K562 (cell line): ENCODE measurements at regions not wholly inside any gene's neighbourhood (a gene's known extent, or its start where the extent isn't known, plus 50 kb on each side); places are given as distances from the start of the nearest gene placed in this dataset.

Source experiments
- ATAC-seq: fragments of 200-7000 bp; cut with Tn5 transposase; 3 replicates; pipeline ENCODE4 v1.9.1; 2020; ENCODE audit warnings: moderate library complexity
- BruUV-seq: library from RNA; stranded (reverse); fragments of 400-500 nt; replicated peaks from 2 replicates; lab custom pipeline; 2021; lab: Mats Ljungman, UMichigan
- CTCF ChIA-PET: fragments of 300-600 bp; formaldehyde crosslinking; extraction: SDS; loops from one replicate; lab custom pipeline; 2021; ENCODE audit warnings: low intra/inter-chr PET ratio; lab: Yijun Ruan, JAX
- POLR2A ChIA-PET: fragments of 300-600, 350-650 bp; sonication (Branson Sonifier 250); formaldehyde crosslinking; extraction: SDS; loops from one replicate; lab custom pipeline; 2021; ENCODE audit warnings: antibody characterized with exemption, inconsistent platforms; lab: Yijun Ruan, JAX
- DNase-seq, 4 experiments: peaks; one replicate each; pipeline versions ENCODE4 v3.0.0 to v3.0.0-alpha.2; 2011 to 2018; ENCODE audit warnings: low spot score in 3 of 4, mixed read lengths in 3 of 4; ENCODE audit errors: extremely low read depth in 1 of 4
- FAIRE-seq: peaks from 2 replicates; lab custom pipeline; 2011; peaks lifted over from hg19 to GRCh38; lab: Jason Lieb, UNC
- H2AFZ ChIP-seq: 2 replicates; pipeline ENCODE4 v1.6.0; 2011; ENCODE audit warnings: low read depth, low read length, control low read depth, inconsistent platforms
- H3K27ac ChIP-seq: fragments of 200-600 bp; 3 replicates; pipeline ENCODE4 v1.8.0; 2011; ENCODE audit warnings: low read depth, mild to moderate bottlenecking, control low read depth, inconsistent platforms, low read length, moderate library complexity, mixed read lengths; ENCODE audit errors: extremely low read depth
- H3K27me3 ChIP-seq, 2 experiments: fragments of 300-600 bp in 1 of 2; 2 replicates in 1 of 2; 3 replicates in 1 of 2; pipeline versions ENCODE4 v1.6.0 to v1.8.0; 2011; ENCODE audit warnings: inconsistent platforms in 2 of 2, low read length in 2 of 2, mild to moderate bottlenecking in 1 of 2, mixed read lengths in 1 of 2, moderate library complexity in 1 of 2; ENCODE audit not compliant: control insufficient read depth in 2 of 2, insufficient read depth in 2 of 2
- H3K36me3 ChIP-seq: fragments of 300-600 bp; 3 replicates; pipeline ENCODE4 v1.8.0; 2011; ENCODE audit warnings: mild to moderate bottlenecking, low read length, inconsistent platforms; ENCODE audit not compliant: control insufficient read depth, insufficient read depth
- H3K4me1 ChIP-seq, 2 experiments: fragments of 200-600 bp in 1 of 2; replicated peaks in 1 of 2; 2 replicates in 1 of 2; 3 replicates in 1 of 2; pipeline versions ENCODE4 v1.5.1 to v1.8.0; 2011; ENCODE audit warnings: inconsistent platforms in 2 of 2, low read length in 2 of 2, mild to moderate bottlenecking in 1 of 2, mixed read lengths in 1 of 2, moderate library complexity in 1 of 2; ENCODE audit not compliant: control insufficient read depth in 2 of 2, insufficient read depth in 2 of 2
- H3K4me2 ChIP-seq: 2 replicates; pipeline ENCODE4 v1.6.1; 2011; ENCODE audit warnings: low read length, control low read depth, inconsistent platforms, mixed read lengths; ENCODE audit not compliant: insufficient read depth
- H3K4me3 ChIP-seq: fragments of 200-600 bp; sonication (generic), shearing (Covaris generic); 2 replicates; pipeline ENCODE4 v1.5.1; 2016; ENCODE audit warnings: control low read depth, inconsistent platforms
- H3K79me2 ChIP-seq: fragments of 200-600 bp; 3 replicates; pipeline ENCODE4 v1.8.0; 2011; ENCODE audit warnings: low read length, inconsistent platforms; ENCODE audit not compliant: control insufficient read depth, insufficient read depth
- H3K9ac ChIP-seq, 2 experiments: 2 replicates each; pipeline versions ENCODE4 v1.6.0 to v1.6.1; 2011; ENCODE audit warnings: low read depth in 2 of 2, low read length in 2 of 2, control low read depth in 1 of 2, inconsistent platforms in 1 of 2, mild to moderate bottlenecking in 1 of 2, mixed read lengths in 1 of 2; ENCODE audit not compliant: insufficient read depth in 1 of 2
- H3K9me1 ChIP-seq: one replicate; pipeline ENCODE4 v1.6.0; 2011; ENCODE audit warnings: inconsistent platforms, mild to moderate bottlenecking, low read length, moderate library complexity; ENCODE audit not compliant: control insufficient read depth, insufficient read depth
- H3K9me3 ChIP-seq: replicated peaks from 2 replicates; pipeline ENCODE4 v1.5.1; 2011; ENCODE audit warnings: low read depth, low read length, inconsistent platforms; ENCODE audit not compliant: control insufficient read depth, insufficient read depth
- H4K20me1 ChIP-seq: replicated peaks from 2 replicates; pipeline ENCODE4 v1.6.1; 2011; ENCODE audit warnings: low read length, inconsistent platforms, mixed read lengths; ENCODE audit not compliant: control insufficient read depth, insufficient read depth
- BHLHE40 ChIP-seq: IDR thresholded peaks from 2 replicates; pipeline ENCODE4 v1.6.1; 2011; ENCODE audit warnings: low read length, improper control_type of control experiment
- CHD2 ChIP-seq: IDR thresholded peaks from 2 replicates; pipeline ENCODE4 v1.6.1; 2011; ENCODE audit warnings: low read depth, low read length
- CUX1 ChIP-seq: fragments of 200-800 bp; sonication (Bioruptor generic); IDR thresholded peaks from 2 replicates; pipeline ENCODE4 v1.6.1; 2016; ENCODE audit warnings: missing genetic modification characterization, missing compliant biosample characterization
- JUNB ChIP-seq: fragments of 450-650 bp; formaldehyde crosslinking; conservative IDR thresholded peaks from 2 replicates; pipeline ENCODE4 v1.4.0; 2020; ENCODE audit warnings: mild to moderate bottlenecking
- MTA1 ChIP-seq: fragments of 450-650 bp; IDR thresholded peaks from 2 replicates; pipeline ENCODE4 v1.6.1; 2017; ENCODE audit warnings: borderline replicate concordance
- NFIC ChIP-seq: fragments of 450-650 bp; IDR thresholded peaks from 2 replicates; pipeline ENCODE4 v1.6.1; 2017; ENCODE audit warnings: mild to moderate bottlenecking, inconsistent platforms
- NONO ChIP-seq, 2 experiments: fragments of 200-400 bp in 1 of 2; fragments of 450-650 bp in 1 of 2; formaldehyde crosslinking in 1 of 2; IDR thresholded peaks; 2 replicates each; pipeline ENCODE4 v1.6.1; 2017; ENCODE audit warnings: low read depth in 2 of 2, mild to moderate bottlenecking in 2 of 2, moderate library complexity in 2 of 2, low read length in 1 of 2
- PHB ChIP-seq: fragments of 250-450 bp; sonication (Bioruptor Pico); IDR thresholded peaks from 2 replicates; pipeline ENCODE4 v1.5.0; 2021
- POU5F1 ChIP-seq: fragments of 150-350 bp; IDR thresholded peaks from 2 replicates; pipeline ENCODE4 v1.6.1; 2014; ENCODE audit warnings: borderline replicate concordance, low read length, low read depth, mild to moderate bottlenecking; ENCODE audit not compliant: partially characterized antibody
- RBFOX2 ChIP-seq: fragments of 200-400 bp; formaldehyde crosslinking; IDR thresholded peaks from 2 replicates; pipeline ENCODE4 v1.6.1; 2017; ENCODE audit warnings: low read depth, mild to moderate bottlenecking, low read length, moderate library complexity
- RCOR1 ChIP-seq, 2 experiments: IDR thresholded peaks; 2 replicates each; pipeline ENCODE4 v1.6.1; 2012; ENCODE audit warnings: low read depth in 2 of 2, low read length in 2 of 2, borderline replicate concordance in 1 of 2, improper control_type of control experiment in 1 of 2
- SNIP1 ChIP-seq: fragments of 450-650 bp; IDR thresholded peaks from 2 replicates; pipeline ENCODE4 v1.7.1; 2017; ENCODE audit warnings: low read depth, mild to moderate bottlenecking
- TAF15 ChIP-seq: fragments of 200-400 bp; formaldehyde crosslinking; IDR thresholded peaks from 2 replicates; pipeline ENCODE4 v1.6.1; 2017; ENCODE audit warnings: mild to moderate bottlenecking, low read depth, low read length, moderate library complexity
- ZBTB17 ChIP-seq: fragments of 450-650 bp; formaldehyde crosslinking; IDR thresholded peaks from 2 replicates; pipeline ENCODE4 v1.4.0; 2020; ENCODE audit warnings: mild to moderate bottlenecking
- ZFX ChIP-seq: sonication (generic); formaldehyde crosslinking; IDR thresholded peaks from 2 replicates; pipeline ENCODE4 v1.8.0; 2022; ENCODE audit warnings: mild to moderate bottlenecking, missing genetic modification reagents, moderate library complexity
- ZNF263 ChIP-seq: sonication (generic); formaldehyde crosslinking; IDR thresholded peaks from 2 replicates; pipeline ENCODE4 v1.8.0; 2022; ENCODE audit warnings: mild to moderate bottlenecking, missing genetic modification reagents, borderline replicate concordance
- ZNF324 ChIP-seq: fragments of 250-450 bp; sonication (Bioruptor Pico); IDR thresholded peaks from 2 replicates; pipeline ENCODE4 v1.4.0; 2020; ENCODE audit warnings: mild to moderate bottlenecking
- ZNF76 ChIP-seq: fragments of 250-450 bp; sonication (Bioruptor Pico); IDR thresholded peaks from 2 replicates; pipeline ENCODE4 v1.4.0; 2020; ENCODE audit warnings: mild to moderate bottlenecking, moderate library complexity, borderline replicate concordance
- ZNF778 ChIP-seq: fragments of 450-650 bp; formaldehyde crosslinking; IDR thresholded peaks from 2 replicates; pipeline ENCODE4 v1.4.0; 2020; ENCODE audit warnings: mild to moderate bottlenecking, moderate library complexity
- WGBS: fragments of 100-300 bp; shearing (Covaris generic); methylation state at CpG from one replicate; pipeline ENCODE4 v1.1.6; 2016; ENCODE audit warnings: low coverage, mixed read lengths; ENCODE audit not compliant: insufficient coverage; ENCODE audit errors: missing lambda C conversion rate; 5-methylcytosine and 5-hydroxymethylcytosine counted together
- in situ Hi-C: fragments of 300-500 bp; cut with MboI; formaldehyde crosslinking; loops from 4 replicates; pipeline ENCODE4 v1.15.0; 2018; ENCODE audit warnings: inconsistent platforms, mixed read lengths
- intact Hi-C: fragments of 100-400 bp; cut with micrococcal nuclease; formaldehyde crosslinking; loops from 2 replicates; pipeline ENCODE4 v1.14.2; 2022

GRCh38 chr2:175843625-175844024 lies 158.4 kb downstream of the LNPK start (continued):
- TF ChIP-seq CUX1 (CRISPR knock-in tag) (no peak), ZNF263 (CRISPR knock-in tag) (no peak), SNIP1 (no peak), MTA1 (no peak)

GRCh38 chr2:175842996-175843395 lies 159.1 kb downstream of the LNPK start:
- no peaks in the 10 kb centered on the region for H3K9me1 ChIP-seq

More at GRCh38 chr2:175842996-175843395, 159.1 kb downstream of the LNPK start:
- Histone ChIP-seq H3K27ac (no peak overlapping the region), H4K20me1 (no peaks in the 10 kb centered on the region), H3K4me2 (no peak overlapping the region), H3K4me3 (no peak overlapping the region), H3K36me3 (no peaks in the 10 kb centered on the region), H2AFZ (no peak overlapping the region), H3K27me3 (0 out of 5 replicates have a peak, but pooled peaks cover 0 to 4% of the 10 kb centered on the region in 2 experiments), H3K9ac (no peak overlapping the region), H3K9me3 (no peaks in the 10 kb centered on the region), H3K79me2 (no peaks in the 10 kb centered on the region), H3K4me1 (no peaks in the 10 kb centered on the region)
- ChIA-PET CTCF (no interaction called here), POLR2A (no interaction called here)
- ATAC-seq = no peak
- no peak for FAIRE-seq
- no peak for DNase-seq
- BruUV-seq = no TSS peak
- intact Hi-C loops = no loop called here
- in situ Hi-C loops = no loop called here
- TF ChIP-seq RCOR1 (IDR thresholded peaks at IDR 0.05; ENCODE audit: borderline replicate concordance in 1 of 2, low read depth in 2 of 2, low read length in 2 of 2) (no peak), NONO (IDR thresholded peaks at IDR 0.05; ENCODE audit: low read depth in 2 of 2, low read length in 1 of 2) (no peak), ZNF76 (CRISPR knock-in tag) (no peak), ZNF324 (no peak), JUNB (no peak), NFIC (no peak), ZNF778 (no peak), CHD2 (no peak), POU5F1 (no peak), ZFX (no peak), RBFOX2 (no peak), TAF15 (no peak), PHB (CRISPR knock-in tag) (no peak), ZBTB17 (CRISPR knock-in tag) (no peak), BHLHE40 (no peak)
- WGBS = 0% methylated on average over 3 of the region's 3 CpGs
